Skin epidermis (tissue), 12 donors: ENCODE measurements at regions not wholly inside any gene's neighbourhood (a gene's known extent, or its start where the extent isn't known, plus 50 kb on each side); places are given as distances from the start of the nearest gene placed in this dataset.

Experiments used
- H3K27ac ChIP-seq, 21 experiments: fragments of 200-600 bp; sonication (generic) in 11 of 21; one replicate each; pipeline ENCODE4 v1.5.0; 2020; ENCODE audit warnings: mild to moderate bottlenecking in 3 of 21, inconsistent platforms in 2 of 21, moderate library complexity in 2 of 21
- H3K4me3 ChIP-seq, 7 experiments: fragments of 200-600 bp; sonication (generic) in 2 of 7; one replicate each; pipeline ENCODE4 v1.5.0; 2020; ENCODE audit warnings: inconsistent platforms in 2 of 7, mild to moderate bottlenecking in 2 of 7, moderate library complexity in 1 of 7

DNA sequence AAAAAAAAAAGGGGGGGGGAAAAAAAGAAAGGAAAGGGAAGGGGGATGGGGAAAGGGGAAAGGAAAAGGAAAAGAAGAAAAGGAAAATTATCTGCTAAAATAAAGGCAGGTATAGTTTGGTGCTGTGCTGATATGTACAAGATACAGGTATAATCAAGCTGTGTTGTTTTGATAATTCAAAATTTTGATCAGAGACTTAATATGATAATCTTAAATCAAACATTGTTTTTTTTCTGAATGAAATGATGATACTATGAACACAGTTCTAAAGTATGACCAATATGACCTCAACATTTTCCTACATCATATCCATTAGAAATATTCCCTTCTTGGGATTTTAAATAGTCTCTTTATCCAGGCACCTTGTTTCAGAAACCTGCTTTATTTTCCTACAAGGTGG lies 115.6 kb upstream of the TRPM3 start:
- H3K4me3 ChIP-seq: no peak overlapping the region

DNA sequence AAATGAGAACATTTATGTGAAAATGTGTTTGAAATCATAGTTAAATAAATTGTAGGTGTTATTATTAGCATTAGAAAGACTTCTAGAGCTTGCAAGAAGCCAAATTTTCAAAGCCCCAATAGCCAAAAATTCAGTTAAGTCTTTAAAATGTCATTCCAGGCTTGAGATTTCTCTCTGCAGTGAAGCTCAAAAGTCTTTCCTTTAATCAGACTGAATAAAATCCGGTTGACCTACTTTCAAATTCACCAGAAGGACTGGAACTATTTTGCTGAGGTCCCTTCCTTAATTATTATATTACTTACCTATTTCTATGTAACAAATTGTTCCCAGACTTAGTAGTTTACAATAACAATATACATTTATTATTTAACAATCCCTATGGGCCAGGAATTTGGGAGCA lies 112.2 kb upstream of the TRPM3 start:
- H3K27ac ChIP-seq: no peak overlapping the region
- no peak overlapping the region for H3K4me3 ChIP-seq

More for the DNA sequence above, 115.6 kb upstream of the TRPM3 start:
- H3K27ac ChIP-seq: no peak overlapping the region

DNA sequence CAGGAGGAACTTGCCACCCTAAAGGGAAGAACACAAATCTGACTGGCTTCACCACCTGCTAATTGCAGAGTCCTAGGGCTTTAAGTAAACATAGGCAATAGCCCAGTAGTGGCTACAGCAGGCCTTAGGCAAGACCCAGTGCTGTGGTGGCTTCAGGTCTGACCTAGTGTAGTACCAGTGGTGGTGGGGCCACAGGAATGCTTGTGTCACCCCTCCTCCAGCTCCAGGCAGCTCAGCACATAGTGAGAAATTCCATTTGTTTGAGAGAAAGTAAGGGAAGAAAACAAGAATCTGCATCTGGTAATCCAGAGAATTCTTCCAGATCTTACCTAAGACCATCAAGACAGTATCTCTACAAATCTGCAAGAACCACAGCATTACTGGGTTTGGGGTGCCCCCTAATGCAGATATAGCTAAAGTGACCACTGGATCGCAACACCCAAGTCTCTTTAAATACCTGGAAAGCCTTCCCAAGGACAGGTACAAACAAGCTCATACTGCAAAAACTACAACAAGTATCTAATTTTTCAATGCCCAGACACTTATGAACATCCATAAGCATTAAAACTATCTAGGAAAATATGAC lies 102.6 kb upstream of the TRPM3 start:
- Histone ChIP-seq H3K4me3 (no peak overlapping the region), H3K27ac (no peak overlapping the region)

DNA sequence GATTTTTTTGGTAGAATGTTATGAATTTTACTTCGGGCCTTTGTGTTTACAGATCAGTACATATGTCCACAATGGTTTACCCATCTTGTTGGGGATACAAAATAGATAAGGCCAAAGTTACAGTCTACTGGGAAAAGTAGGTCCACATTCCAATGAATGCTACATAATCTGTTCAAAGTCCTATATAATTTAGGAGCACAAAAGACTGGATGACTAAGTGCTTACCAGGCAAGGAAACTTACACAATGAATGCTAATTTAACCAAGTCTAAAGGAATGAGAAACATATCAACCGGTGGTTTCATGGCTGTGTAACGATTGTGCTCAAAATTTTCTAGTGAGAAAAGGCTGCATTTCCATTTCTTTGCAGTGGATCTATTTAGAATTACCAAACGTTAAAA lies 97.4 kb upstream of the TRPM3 start:
- H3K4me3 ChIP-seq: no peak overlapping the region
- no peak overlapping the region for H3K27ac ChIP-seq

DNA sequence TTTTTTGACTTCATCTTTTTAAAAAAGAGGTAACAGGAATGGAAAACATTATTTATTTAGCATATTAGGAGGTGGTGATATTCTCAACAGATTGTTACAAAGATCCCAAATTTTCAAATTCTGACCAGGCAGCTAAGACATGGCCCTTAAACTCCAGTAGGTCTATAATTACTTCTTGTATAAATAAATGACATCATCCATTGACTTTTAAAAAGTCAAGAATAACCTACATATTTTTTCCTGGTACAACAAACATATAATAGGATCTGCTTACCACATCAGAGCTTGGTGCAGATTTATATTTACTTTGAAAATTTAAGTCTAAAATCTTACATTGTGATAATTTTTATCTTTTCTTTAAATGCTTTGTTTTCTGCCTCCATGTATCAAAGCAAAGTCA lies 92.2 kb upstream of the TRPM3 start:
- Histone ChIP-seq H3K27ac (no peak overlapping the region), H3K4me3 (no peak overlapping the region)

DNA sequence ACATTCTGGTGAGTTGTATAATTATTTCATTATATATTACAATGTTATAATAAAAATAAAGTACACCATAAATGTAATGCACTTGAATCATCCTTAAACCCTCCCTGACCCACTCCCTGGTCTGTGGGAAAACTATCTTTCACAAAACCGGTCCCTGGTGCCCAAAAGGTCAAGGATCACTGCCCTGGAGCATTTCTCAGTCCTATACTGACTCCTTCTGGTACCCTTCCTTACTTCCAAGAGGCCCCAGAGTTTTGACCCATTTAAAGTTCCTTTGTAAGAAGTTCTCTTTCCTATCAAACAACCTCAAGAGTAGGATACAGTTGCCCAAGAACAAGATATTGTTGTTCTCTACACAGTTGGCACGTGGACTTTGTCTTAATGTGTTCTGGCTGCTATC lies 88.9 kb upstream of the TRPM3 start:
- Histone ChIP-seq H3K4me3 (no peak overlapping the region), H3K27ac (no peak overlapping the region)

DNA sequence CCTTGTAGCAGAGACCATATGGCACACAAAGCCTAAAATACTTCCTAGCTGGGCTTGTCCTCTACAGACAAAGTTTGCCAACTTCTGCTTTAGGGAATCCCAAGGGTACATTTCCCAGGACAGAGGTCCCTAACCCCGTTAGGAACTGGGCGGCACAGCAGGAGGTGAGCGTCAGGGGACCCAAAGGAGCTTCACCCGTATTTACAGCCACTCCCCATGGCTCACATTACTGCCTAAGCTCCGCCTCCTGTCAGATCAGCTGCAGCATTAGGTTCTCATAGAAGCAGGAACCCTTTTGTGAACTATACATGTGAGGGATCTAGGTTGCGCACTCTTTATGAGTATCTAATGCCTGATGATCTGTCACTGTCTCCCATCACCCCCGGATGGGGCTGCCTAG lies 88.5 kb upstream of the TRPM3 start:
- Histone ChIP-seq H3K27ac (no peak overlapping the region), H3K4me3 (no peak overlapping the region)

DNA sequence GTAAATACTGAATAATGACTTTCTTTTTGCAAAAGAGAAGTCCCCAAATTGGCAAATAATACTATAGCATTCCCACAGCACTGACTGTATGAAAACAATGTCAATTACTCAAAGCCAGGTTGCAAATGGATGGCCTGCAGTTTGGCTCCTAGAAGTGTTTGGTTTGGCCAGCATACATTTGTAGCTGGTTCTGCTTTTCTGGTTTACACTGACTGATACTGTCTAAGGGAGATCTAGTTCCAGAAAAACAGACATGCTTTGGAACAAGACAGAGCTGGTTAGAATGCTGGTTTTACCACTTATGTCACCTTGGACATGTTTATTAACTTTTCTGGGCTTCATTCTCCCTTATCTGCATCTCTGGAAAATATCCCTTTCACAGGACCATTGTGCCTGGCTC lies 81.5 kb upstream of the TRPM3 start:
- H3K27ac ChIP-seq: no peak overlapping the region
- no peak overlapping the region for H3K4me3 ChIP-seq

DNA sequence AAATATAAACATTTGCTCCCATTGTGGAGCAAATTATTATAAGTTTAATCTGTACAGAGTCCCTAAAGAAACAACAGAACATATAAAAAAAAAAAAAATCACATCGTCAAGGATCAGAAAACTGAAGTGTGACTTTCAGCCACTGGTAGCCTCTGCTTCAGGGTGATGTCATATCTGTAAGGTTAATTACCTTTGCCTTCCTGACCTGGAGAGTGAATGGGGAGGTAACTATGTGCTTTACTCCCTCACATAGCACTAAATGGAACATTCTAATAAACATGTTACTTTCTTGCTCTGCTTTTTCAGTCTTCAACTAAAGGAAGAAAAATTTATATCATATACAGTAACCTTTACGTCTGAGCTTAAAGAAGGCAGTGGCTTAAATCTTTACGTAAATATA lies 70.3 kb upstream of the TRPM3 start:
- Histone ChIP-seq H3K27ac (no peak overlapping the region), H3K4me3 (no peak overlapping the region)

DNA sequence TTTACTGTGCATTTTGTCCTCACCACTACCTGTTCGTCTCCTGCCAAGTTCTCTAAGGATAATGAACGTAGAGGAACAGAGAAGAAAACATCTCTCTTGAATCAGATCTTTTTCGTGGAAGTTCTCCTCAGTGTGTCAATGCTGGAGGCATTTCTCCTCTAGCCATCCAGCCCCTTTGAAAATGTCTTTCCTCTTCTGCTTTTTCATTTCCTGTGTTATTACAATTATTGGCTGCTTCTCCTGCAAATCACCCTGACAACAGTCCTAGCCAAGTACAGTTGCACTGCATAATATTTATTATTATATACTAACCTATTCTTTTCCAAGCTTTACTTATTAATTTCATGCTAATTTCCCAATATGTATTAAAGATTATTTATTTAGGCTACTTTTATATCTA lies 61.8 kb upstream of the TRPM3 start:
- no peak overlapping the region for H3K27ac ChIP-seq
- no peak overlapping the region for H3K4me3 ChIP-seq

DNA sequence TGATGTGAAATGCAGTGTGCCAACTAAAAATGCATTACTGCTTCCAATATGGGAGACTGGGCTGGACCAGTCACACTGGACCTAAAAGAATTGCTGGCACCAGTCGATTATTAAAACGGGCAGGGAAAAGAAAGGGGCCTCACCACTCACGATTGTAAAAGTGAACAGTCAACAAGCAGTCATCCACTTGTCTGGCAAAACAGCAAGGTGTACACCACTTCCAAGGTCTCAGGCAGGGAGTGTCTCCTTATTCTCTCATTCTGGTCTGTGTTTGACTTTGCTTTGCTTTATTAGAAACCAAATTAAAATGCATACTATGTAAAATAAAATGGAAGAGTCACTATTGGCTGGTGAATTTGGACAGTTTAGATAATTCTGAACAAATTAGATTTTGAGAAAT lies 57.8 kb upstream of the TRPM3 start:
- Histone ChIP-seq H3K4me3 (no peak overlapping the region), H3K27ac (no peak overlapping the region)

DNA sequence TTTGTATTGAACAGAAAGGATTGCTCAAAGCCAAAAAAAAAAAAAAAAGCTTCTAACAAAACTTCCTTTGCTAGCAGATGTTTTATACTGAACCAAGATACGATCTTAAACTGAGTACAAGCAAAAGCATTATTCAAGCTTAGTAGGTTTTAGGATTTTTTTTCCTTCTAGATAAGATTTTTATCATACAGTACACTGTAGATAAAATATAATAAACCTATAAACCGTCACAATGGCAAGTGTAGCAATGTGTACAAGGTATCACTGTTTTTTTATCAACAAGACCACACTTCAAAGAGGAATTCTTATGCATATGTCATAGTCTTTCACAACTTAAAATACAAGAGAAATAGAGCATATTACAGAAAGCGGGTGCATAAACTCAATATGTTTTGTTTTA lies 56.5 kb upstream of the TRPM3 start:
- H3K27ac ChIP-seq: no peak overlapping the region
- no peak overlapping the region for H3K4me3 ChIP-seq

DNA sequence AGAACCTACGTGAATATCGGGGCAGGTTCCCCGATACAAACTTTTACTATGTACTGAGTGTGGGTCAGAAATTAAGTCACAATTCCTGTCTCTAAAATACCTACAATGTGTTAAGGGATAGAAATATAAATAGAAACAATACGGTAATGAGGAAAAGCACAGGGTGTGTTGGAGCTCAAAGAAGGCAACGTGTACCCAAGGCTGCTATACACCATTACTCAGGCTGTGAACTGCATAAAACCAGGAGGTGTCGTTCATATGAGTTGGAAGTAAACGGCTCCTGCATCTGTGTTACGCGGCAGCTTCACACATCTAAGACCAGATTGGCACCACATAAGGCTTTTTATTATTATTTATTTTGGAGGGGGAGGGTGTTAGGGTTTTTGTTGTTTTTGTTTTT lies 50.1 kb upstream of the TRPM3 start:
- Histone ChIP-seq H3K27ac (no peak overlapping the region), H3K4me3 (no peak overlapping the region)
